Trophoblast cell (in vitro differentiated cells and primary cell): ENCODE measurements at regions not wholly inside any gene's neighbourhood (a gene's known extent, or its start where the extent isn't known, plus 50 kb on each side); places are given as distances from the start of the nearest gene placed in this dataset.

Experiments
- DNase-seq, 2 donors: peaks; one replicate each; pipeline ENCODE4 v3.0.0-alpha.2; 2016
- H2AFZ ChIP-seq: 2 replicates; pipeline ENCODE4 v1.6.1; 2013; ENCODE audit warnings: low read length, moderate library complexity, mild to moderate bottlenecking; ENCODE audit not compliant: insufficient read depth, poor library complexity
- H2AK5ac ChIP-seq: 2 replicates; pipeline ENCODE4 v1.6.1; 2013; ENCODE audit warnings: mild to moderate bottlenecking, low read length
- H2BK120ac ChIP-seq: 2 replicates; pipeline ENCODE4 v1.6.1; 2013; ENCODE audit warnings: low read length, mild to moderate bottlenecking, moderate library complexity; ENCODE audit not compliant: insufficient read depth, poor library complexity
- H2BK12ac ChIP-seq: 2 replicates; pipeline ENCODE4 v1.6.1; 2013; ENCODE audit warnings: mild to moderate bottlenecking, low read length, moderate library complexity
- H2BK5ac ChIP-seq: 2 replicates; pipeline ENCODE4 v1.6.1; 2013; ENCODE audit warnings: low read length, low read depth, moderate library complexity, mild to moderate bottlenecking; ENCODE audit not compliant: poor library complexity
- H3K14ac ChIP-seq: 2 replicates; pipeline ENCODE4 v1.6.1; 2013; ENCODE audit warnings: mild to moderate bottlenecking, low read length
- H3K18ac ChIP-seq: 2 replicates; pipeline ENCODE4 v1.6.1; 2013; ENCODE audit warnings: mild to moderate bottlenecking, low read length
- H3K23ac ChIP-seq: 2 replicates; pipeline ENCODE4 v1.6.1; 2013; ENCODE audit warnings: low read length
- H3K27ac ChIP-seq: 2 replicates; pipeline ENCODE4 v1.5.1; 2013; ENCODE audit warnings: low read depth, mild to moderate bottlenecking, inconsistent platforms, low read length, moderate library complexity
- H3K27me3 ChIP-seq: 2 replicates; pipeline ENCODE4 v1.6.1; 2013; ENCODE audit warnings: inconsistent platforms, mild to moderate bottlenecking, low read length, moderate library complexity; ENCODE audit not compliant: insufficient read depth
- H3K36me3 ChIP-seq, 2 experiments: 1 replicate in 1 of 2; 2 replicates in 1 of 2; pipeline ENCODE4 v1.6.1; 2013; ENCODE audit warnings: low read length in 2 of 2, mild to moderate bottlenecking in 2 of 2, moderate library complexity in 1 of 2; ENCODE audit not compliant: insufficient read depth in 2 of 2, control insufficient read depth in 1 of 2
- H3K4ac ChIP-seq: 2 replicates; pipeline ENCODE4 v1.6.1; 2013; ENCODE audit warnings: low read depth, mild to moderate bottlenecking, low read length, moderate library complexity
- H3K4me1 ChIP-seq, 2 experiments: 1 replicate in 1 of 2; 2 replicates in 1 of 2; pipeline ENCODE4 v1.6.1; 2013; ENCODE audit warnings: low read length in 2 of 2, mild to moderate bottlenecking in 2 of 2, moderate library complexity in 1 of 2; ENCODE audit not compliant: insufficient read depth in 2 of 2, control insufficient read depth in 1 of 2
- H3K4me2 ChIP-seq: 2 replicates; pipeline ENCODE4 v1.6.1; 2013; ENCODE audit warnings: inconsistent platforms, mild to moderate bottlenecking, low read length, moderate library complexity
- H3K4me3 ChIP-seq: 2 replicates; pipeline ENCODE4 v1.5.1; 2013; ENCODE audit warnings: mild to moderate bottlenecking, low read depth, low read length, inconsistent platforms
- H3K79me1 ChIP-seq: one replicate; pipeline ENCODE4 v1.6.1; 2013; ENCODE audit warnings: low read length
- H3K79me2 ChIP-seq: 2 replicates; pipeline ENCODE4 v1.6.1; 2013; ENCODE audit warnings: low read length, mild to moderate bottlenecking; ENCODE audit not compliant: control insufficient read depth, insufficient read depth, poor library complexity
- H3K9ac ChIP-seq: 2 replicates; pipeline ENCODE4 v1.6.1; 2013; ENCODE audit warnings: mild to moderate bottlenecking, low read length
- H3K9me3 ChIP-seq: 2 replicates; pipeline ENCODE4 v1.6.1; 2013; ENCODE audit warnings: low read depth, mild to moderate bottlenecking, control low read depth, inconsistent platforms, low read length; ENCODE audit not compliant: insufficient read depth
- H4K12ac ChIP-seq: 2 replicates; pipeline ENCODE4 v1.6.1; 2013; ENCODE audit warnings: low read depth, mild to moderate bottlenecking, low read length, moderate library complexity
- H4K8ac ChIP-seq: 2 replicates; pipeline ENCODE4 v1.6.1; 2013; ENCODE audit warnings: low read depth, mild to moderate bottlenecking, low read length, moderate library complexity
- H4K91ac ChIP-seq: one replicate; pipeline ENCODE4 v1.6.1; 2013; ENCODE audit warnings: low read depth, mild to moderate bottlenecking, low read length, moderate library complexity
- WGBS: extraction: QIAGEN DNeasy Blood & Tissue Kit; methylation state at CpG from one replicate; pipeline ENCODE4 v1.1.7; 2013; ENCODE audit warnings: missing lambda C conversion rate; ENCODE audit not compliant: insufficient read length, insufficient coverage; ENCODE audit errors: extremely low coverage; 5-methylcytosine and 5-hydroxymethylcytosine counted together

DNA sequence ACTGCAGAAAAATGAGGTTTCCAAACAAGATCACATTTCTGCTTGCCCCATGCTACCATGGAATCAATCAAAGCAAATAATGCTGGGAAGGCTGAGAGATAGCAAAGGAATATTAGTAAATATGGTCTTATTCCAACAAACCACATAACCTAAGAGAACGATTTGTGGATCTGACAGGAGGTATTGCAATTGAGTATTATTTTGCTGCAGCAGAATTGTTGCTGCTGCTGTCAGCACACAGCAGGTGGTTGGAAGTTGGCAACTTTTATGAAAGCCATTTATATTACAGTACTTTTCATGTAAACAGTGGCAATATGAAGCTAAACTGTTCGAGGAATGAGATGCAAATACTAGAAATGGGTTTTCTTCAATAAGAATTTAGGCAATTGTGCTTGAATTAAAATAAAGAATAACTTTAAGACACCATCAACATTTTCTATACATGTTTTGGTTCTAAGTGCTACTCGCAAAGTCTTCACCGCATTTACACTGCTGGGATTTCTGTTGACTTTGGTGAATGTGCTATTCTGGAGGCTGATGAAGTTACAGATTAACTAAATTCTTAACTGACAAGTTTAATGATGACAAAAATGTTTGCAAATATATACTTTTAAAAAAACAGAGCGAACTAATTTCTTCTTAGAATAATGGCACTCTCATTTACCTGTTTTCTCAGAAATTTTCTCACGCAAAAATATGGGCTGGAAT lies 1285.7 kb downstream of the CNTNAP5 start:
- no peak overlapping the region for H3K4ac ChIP-seq
- no peak overlapping the region for H4K12ac ChIP-seq
- H3K23ac ChIP-seq = no peak overlapping the region
- no peaks in the 10 kb centered on the region for H3K4me1 ChIP-seq
- H3K4me3 ChIP-seq = no peak overlapping the region
- H3K27me3 ChIP-seq = no peaks in the 10 kb centered on the region
- no peak overlapping the region for H2BK12ac ChIP-seq
- H2AFZ ChIP-seq = no peak overlapping the region
- WGBS = no CpG with 5 or more reads among the region's 6 CpGs
- no peak overlapping the region for H3K4me2 ChIP-seq
- no peak overlapping the region for H2BK5ac ChIP-seq
- H3K9me3 ChIP-seq = no peaks in the 10 kb centered on the region
- no peak overlapping the region for H3K9ac ChIP-seq
- H4K8ac ChIP-seq = no peak overlapping the region
- H2BK120ac ChIP-seq = no peak overlapping the region
- no peak overlapping the region for H3K27ac ChIP-seq
- H3K36me3 ChIP-seq = no peaks in the 10 kb centered on the region
- no peaks in the 10 kb centered on the region for H3K79me1 ChIP-seq
- H2AK5ac ChIP-seq = no peak overlapping the region
- H3K79me2 ChIP-seq = no peaks in the 10 kb centered on the region
- H3K18ac ChIP-seq = no peak overlapping the region
- no peak overlapping the region for H4K91ac ChIP-seq
- H3K14ac ChIP-seq = no peak overlapping the region
- no peak for DNase-seq

DNA sequence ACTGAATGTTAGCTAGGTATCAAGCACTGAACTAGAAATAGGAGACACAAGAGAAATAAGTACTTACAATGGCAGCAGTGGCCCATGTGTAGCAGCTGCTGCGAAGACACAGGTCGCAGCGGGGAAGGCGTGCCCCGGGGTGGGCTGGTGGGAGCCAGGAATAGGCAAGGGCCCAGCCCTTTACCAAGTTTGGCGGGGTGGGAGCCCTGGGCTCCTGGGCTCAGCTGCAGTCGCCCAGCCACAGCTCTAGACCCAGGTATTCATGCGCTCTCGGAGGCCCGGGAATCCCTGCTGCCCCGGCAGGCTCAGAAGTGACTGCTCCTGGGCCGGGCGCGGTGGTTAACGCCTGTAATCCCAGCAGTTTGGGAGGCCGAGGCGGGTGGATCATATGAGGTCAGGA lies 1287.3 kb downstream of the CNTNAP5 start:
- Histone ChIP-seq H2AK5ac (no peak overlapping the region), H3K4me2 (no peak overlapping the region), H4K8ac (no peak overlapping the region), H3K27me3 (no peaks in the 10 kb centered on the region), H3K9me3 (no peaks in the 10 kb centered on the region), H3K4me3 (no peak overlapping the region), H3K79me1 (no peaks in the 10 kb centered on the region), H3K9ac (no peak overlapping the region), H2BK120ac (no peak overlapping the region), H3K4me1 (no peaks in the 10 kb centered on the region), H4K91ac (no peak overlapping the region), H3K4ac (no peak overlapping the region), H3K14ac (no peak overlapping the region), H3K27ac (no peak overlapping the region), H3K18ac (no peak overlapping the region), H2BK12ac (no peak overlapping the region), H3K23ac (no peak overlapping the region), H4K12ac (no peak overlapping the region), H2BK5ac (no peak overlapping the region), H3K36me3 (no peaks in the 10 kb centered on the region), H3K79me2 (no peaks in the 10 kb centered on the region), H2AFZ (no peak overlapping the region)
- no peak for DNase-seq
- WGBS = no CpG with 5 or more reads among the region's 17 CpGs

DNA sequence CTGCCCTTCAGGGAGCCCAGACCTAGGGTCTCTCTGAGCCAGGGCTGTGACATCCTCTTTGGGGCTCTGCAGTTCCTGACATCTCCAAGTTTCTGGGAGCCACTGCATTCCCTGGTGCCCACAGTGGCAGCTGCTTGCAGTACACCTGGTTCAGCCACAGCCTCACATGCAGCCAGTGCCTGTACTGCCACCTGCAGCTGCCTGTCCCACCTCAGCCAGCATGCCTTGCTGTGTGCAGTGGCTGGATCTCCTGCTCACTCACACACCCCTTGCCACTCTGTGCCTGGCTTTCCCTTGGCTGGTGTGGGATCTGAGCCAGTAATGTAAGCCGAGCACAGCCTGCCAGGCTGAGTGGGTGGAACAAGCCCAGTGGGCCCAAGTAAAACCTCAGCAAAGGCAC lies 1288.7 kb downstream of the CNTNAP5 start:
- Histone ChIP-seq H3K27ac (no peak overlapping the region), H3K23ac (no peak overlapping the region), H3K36me3 (no peaks in the 10 kb centered on the region), H3K4me1 (no peaks in the 10 kb centered on the region), H2BK5ac (no peak overlapping the region), H3K4me3 (no peak overlapping the region), H3K4me2 (no peak overlapping the region), H4K91ac (no peak overlapping the region), H3K4ac (no peak overlapping the region), H3K9me3 (no peaks in the 10 kb centered on the region), H3K9ac (no peak overlapping the region), H2BK12ac (no peak overlapping the region), H2BK120ac (no peak overlapping the region), H4K8ac (no peak overlapping the region), H3K79me2 (no peaks in the 10 kb centered on the region), H3K27me3 (no peaks in the 10 kb centered on the region), H2AK5ac (no peak overlapping the region), H3K79me1 (no peaks in the 10 kb centered on the region), H4K12ac (no peak overlapping the region), H2AFZ (no peak overlapping the region), H3K18ac (no peak overlapping the region), H3K14ac (no peak overlapping the region)
- no peak for DNase-seq
- no CpG with 5 or more reads among the region's 1 CpG for WGBS

DNA sequence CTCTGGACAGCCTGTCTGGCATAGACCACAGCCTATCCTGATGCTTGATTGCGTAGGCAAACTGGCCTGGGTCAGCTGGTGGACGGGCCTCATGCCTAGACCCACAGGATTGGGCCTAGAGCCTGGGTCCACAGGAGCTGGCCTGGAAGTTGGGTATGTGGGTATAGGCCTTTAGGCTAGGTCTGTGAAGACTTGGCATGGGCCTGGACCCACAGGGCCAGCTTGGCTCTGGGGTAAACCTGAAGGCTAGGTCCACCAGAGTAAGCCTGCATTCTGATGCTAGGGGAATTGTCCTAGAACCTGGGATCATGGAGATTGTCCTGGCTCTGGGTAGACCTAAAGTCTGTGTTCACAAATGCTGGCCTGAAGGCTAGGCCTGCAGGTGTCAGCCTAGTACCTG lies 1293.7 kb downstream of the CNTNAP5 start:
- Histone ChIP-seq H3K9me3 (no peaks in the 10 kb centered on the region), H3K79me2 (no peaks in the 10 kb centered on the region), H2BK12ac (no peak overlapping the region), H3K14ac (no peak overlapping the region), H4K8ac (no peak overlapping the region), H3K4me2 (no peak overlapping the region), H3K27ac (no peak overlapping the region), H2BK120ac (no peak overlapping the region), H3K4me3 (no peak overlapping the region), H2AFZ (no peak overlapping the region), H2AK5ac (no peak overlapping the region), H4K12ac (no peak overlapping the region), H3K9ac (no peak overlapping the region), H3K4me1 (no peaks in the 10 kb centered on the region), H3K4ac (no peak overlapping the region), H3K23ac (no peak overlapping the region), H2BK5ac (no peak overlapping the region), H3K36me3 (no peaks in the 10 kb centered on the region), H3K27me3 (no peaks in the 10 kb centered on the region), H3K18ac (no peak overlapping the region), H4K91ac (no peak overlapping the region), H3K79me1 (no peaks in the 10 kb centered on the region)
- WGBS = no CpG with 5 or more reads among the region's 2 CpGs
- DNase-seq = no peak
